T1000 (cell line): ENCODE measurements at regions not wholly inside any gene's neighbourhood (a gene's known extent, or its start where the extent isn't known, plus 50 kb on each side); places are given as distances from the start of the nearest gene placed in this dataset.
A peak's percentile ranks its signal among the peaks of the same experiment; 100 is the strongest.
"Not testable (repeated sequence)": the region's sequence is repeated elsewhere in the genome, so short reads cannot be mapped to it uniquely, and the experiment has no call there.

Experiments
- DNase-seq: peaks from one replicate; lab custom pipeline; 2025; ENCODE audit warnings: mixed read lengths; lab: John Stamatoyannopoulos, UW

DNA sequence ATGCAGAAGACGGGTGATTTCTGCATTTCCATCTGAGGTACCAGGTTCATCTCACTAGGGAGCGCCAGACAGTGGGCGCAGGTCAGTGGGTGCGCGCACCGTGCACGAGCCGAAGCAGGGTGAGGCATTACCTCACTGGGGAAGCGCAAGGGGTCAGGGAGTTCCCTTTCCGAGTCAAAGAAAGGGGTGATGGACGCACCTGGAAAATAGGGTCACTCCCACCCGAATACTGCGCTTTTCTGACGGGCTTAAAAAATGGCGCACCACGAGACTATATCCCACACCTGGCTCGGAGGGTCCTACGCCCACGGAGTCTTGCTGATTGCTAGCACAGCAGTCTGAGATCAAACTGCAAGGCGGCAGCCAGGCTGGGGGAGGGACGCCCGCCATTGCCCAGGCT is 1246.0 kb upstream of the PABPC4L start:
- DNase-seq = not testable (repeated sequence)

DNA sequence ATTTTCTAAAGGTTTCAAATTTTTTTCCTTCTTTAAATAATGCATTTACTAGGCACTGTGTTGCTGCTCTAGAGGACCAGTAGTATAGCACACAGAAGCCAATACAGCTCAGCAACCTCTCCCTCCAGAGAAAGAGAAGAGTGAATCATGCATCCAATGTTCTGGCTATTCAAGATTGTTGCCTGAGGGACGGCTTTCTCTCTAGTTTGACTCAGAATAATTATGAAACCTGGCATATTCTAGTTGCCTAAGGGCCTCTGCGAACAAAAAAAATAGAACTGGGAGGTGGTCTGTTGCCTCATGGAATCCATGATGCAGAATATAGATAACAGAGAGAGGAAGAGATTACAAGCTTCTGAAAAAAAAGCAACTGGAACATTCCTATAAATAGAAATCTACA is 1233.3 kb upstream of the PABPC4L start:
- DNase-seq = peak; percentile 39

DNA sequence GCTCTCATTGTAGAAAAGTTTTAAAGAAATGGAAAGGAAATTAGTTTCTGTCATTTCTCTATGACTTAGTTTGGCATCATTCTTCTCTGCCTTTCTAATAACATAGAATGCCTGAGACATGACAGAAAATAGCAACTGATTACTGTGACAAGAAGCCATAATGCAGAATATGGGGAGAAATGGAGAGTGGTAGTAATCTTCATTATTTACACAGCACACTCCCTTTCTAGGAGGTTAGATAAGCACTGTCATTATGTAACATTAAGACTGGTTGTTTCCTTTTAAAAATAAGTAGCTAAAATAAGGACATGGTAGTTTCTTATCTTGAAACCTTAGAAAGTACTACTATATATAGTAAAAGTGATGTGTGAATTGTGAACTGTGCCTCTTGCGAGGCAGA is 1227.9 kb upstream of the PABPC4L start:
- no peak for DNase-seq

DNA sequence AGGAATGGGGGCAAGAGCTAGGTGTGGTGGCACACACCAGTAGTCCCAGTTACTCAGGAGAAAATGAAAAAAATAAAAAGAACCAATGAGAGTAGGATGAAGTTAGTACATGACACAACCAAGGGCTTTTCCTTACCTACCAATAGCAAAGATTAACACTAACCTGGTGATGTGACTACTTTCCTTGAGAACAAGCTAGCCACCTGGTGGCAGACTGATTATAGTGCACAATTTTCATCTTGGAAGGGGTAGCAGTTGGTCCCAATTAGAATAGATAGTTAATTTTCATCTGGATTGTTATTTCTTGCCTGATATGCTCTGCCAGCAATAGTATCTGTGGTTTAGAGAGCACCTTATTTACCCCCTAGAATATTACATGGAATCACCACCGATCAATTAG is 1216.8 kb upstream of the PABPC4L start:
- no peak for DNase-seq

DNA sequence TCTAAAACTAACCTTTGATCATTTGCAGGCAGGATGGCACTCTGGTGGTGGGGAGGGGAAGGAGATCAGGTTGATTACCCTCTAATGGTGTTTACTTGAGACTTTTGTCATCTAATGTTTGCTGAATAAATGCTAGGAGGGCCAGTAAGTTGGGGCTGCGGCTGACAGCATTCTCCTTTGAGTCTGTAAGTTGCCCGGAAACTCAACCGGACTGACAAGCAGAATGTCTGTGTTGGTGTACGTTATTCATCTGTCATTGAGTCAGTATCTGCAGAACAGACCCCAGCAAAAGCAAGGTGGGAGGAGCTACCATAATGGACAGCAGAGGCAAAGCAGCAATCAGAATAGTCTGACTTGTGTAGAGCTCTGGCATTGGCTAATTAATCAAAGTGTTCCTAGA is 1210.6 kb upstream of the PABPC4L start:
- DNase-seq = no peak

DNA sequence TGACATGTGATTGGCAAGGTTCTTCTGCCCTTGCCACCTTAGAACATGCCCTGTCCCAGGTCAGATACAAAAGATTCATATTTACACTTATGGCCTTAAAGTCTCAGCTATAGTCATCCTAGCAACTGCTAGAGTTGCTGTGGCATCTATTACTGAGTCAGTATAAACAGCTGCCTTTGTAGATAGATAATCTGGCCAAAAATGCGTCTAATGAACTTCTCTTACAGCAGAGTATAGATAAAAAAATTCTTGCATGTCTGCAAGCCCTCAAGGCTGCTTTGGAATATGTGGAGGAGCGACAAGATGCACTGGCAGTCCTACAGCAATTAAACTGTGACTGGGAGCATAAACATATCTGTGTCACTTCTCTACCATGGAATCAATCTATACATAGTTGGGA is 1209.7 kb upstream of the PABPC4L start:
- DNase-seq = no peak

DNA sequence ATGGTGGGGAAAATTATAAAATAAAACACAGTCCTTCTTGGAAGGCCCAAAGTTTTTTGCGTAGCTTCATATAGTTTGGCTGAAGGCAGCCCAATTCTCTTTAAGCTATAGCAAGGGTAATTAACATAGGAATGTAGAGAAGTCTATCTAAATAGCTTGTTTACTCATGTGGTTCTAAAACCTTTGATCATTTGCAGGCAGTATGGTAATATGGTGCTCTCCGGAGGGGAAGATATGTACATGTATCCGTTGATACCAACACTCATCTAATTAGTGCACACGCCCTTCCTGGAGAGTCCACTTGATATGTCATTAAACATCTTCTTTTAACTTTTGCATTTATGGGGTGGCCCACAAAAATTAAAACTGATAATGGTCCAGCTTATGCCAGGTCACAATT is 1207.7 kb upstream of the PABPC4L start:
- not testable (repeated sequence) for DNase-seq

DNA sequence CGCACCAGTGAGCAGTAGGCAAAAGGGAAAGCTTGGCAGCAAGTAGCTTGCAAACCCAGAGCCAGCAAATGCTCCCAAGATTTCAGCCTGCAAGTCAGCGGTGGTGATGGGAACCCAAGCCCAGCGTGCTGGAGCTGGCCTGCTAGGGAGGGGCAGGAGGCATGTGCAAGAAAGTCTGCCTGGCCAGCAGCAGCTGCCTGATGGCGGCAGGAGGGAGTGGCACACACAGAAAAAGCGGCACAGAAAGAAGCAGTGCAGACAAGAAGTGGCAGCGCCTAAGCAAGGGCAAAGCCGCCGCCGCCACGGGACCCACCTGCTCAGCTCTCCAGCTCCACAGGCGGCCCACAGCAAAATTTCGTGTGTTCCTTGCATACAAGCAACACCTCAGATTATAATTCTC is 1206.5 kb upstream of the PABPC4L start:
- no peak for DNase-seq

DNA sequence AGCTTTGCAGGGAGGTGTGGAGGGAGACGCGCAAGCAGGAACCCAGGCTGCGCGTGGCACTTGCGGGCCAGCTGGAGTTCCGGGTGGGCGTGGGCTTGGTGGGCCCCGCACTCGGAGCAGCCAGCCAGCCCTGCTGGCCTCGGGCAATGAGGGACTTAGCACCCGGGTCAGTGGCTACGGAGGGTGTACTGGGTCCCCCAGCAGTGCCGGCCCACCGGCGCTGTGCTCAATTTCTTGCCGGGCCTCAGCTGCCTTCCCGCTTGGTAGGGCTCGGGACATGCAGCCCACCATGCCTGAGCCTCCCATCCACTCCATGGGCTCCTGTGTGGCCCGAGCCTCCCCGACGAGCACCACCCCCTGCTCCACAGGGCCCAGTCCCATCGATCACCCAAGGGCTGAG is 1205.0 kb upstream of the PABPC4L start:
- not testable (repeated sequence) for DNase-seq

DNA sequence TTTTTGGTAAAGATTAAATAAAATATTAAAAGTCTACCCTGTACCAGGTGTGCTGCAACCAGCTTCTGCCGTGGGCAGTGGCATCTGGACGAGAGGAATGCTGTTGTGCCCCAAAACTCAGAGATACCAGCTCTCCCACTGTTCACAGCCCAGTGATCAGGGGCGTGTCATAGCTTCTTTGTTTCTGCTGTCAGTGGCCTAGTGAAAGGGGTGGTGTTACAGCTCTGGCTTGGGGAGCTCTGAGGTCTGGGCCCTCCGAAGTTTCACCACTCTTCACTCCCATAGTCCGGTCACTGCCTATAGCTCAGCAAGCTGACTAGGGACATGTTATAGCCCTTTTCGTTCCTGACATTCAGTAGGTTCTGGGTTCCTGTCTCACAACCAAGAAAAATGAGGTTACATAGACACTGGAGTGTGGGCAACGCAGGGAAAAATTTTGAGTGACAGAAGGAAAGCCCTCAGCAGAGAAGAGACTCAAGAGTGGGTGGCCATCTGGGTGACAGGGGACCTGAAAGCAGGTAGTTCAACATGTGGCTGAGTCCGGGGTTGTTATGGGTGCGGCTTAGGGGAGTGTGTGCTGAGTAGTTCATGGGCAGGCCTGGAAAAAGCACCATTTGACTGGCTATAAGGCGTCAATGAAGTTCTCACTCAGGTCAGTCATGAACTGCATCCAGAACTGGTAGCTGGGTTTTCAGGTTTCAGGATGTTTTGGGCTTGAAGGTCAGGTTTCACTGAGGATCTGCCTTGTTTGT is 1184.4 kb upstream of the PABPC4L start:
- DNase-seq = no peak

DNA sequence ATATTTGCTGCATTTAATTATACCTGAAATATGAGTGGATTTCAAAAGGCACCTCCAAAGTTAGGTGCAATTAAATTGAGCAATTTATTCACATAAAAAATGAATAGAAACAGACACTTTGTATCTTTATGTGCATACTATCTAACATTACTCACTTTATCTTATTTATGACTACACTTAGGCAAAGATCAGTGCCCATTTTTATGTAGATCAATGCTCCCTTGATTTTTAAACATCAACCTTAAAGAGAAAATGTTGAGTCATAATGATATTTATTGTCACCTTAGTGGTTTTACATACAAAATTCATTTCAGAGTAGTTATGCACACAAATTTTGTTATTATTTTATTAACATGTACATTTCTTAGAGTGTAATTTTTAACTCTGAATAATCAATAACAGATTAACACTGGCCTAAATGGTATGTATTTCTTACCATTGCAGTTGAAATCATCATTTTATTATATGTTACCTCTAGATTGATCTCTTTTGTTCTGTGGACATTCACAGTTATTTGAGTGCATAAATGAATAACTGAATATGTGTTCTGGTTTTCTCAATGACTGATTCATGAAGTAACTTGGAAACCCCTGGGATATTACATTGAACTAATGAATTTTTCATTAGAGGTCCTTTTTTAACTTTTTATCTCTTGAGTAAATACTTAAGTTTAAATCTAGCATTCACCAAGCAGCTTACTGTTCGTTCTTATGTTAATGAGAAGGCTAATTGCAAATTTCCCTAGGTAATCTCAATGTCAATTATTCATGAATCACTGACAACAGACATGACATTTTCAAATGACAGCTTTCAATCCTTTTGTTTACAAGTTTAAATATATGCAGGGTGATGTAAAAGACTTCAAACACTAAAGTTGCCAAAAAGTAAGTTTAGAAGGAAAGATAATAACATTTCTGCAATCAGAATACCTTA is 1182.0 kb upstream of the PABPC4L start:
- DNase-seq = no peak

DNA sequence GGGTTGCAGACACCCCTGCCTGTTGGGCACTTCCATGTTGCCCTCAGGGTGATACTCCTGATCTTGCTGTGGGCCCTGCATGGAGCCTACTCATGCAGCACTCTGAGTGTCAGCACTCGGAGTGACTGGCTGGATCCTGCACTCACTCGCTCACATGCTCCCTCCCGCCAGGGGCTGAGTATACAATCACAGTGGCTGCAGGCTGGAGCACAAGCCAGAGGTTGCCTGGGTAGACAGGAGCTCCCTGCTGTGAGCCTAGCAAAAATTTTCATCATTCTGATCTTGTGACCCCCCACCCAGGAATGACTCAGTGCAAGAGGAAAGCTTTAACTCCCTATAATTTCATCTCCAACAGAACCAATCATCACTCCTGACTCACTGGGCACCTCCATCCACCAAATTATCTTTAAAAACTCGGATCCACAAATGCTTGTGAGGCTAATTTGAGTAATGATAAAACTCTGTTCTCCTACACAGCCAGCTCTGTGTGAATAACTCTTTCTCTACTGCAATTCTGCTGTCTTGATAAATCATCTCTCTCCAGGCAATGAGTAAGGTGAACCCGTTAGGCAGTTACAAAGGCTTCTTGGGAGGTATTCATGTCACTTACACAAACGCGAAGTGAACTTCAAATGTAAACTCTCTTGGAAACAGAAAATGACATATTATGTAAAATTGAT is 1180.8 kb upstream of the PABPC4L start:
- DNase-seq = peak; percentile 13

DNA sequence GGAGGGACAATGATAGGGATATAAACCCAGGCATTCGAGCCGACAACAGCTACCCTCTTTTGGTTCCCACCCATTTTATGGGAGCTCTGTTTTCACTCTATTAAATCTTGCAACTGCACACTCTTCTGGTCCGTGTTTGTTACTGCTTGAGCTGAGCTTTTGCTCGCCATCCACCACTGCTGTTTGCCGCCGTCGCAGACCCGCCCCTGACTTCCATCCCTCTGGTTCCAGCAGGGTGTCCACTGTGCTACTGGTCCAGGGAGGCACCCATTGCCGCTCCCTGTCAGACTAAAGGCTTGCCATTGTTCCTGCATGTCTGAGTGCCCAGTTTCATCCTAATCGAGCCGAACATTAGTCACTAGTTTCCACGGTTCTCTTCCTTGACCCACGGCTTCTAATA is 1170.5 kb upstream of the PABPC4L start:
- no peak for DNase-seq

DNA sequence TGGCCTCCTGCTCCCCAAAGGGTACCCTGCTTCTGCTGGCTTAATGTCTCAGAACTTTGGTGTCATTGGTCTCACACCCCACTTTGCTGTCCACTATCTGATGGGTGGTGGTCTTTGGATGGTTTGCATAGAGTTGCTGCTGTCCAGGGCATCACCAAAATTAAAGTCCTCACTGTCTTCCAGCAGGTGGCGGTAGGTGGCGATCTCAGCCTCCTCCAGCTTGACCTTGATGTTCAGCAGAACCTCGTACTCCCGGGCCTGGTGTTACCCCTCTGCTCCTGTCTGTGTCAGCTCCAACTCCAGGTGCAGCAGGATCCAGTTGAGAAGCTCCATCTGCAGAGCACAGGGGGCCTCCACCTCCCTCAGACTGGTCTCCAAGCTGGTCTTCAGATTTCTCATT is 1169.5 kb upstream of the PABPC4L start:
- no peak for DNase-seq

DNA sequence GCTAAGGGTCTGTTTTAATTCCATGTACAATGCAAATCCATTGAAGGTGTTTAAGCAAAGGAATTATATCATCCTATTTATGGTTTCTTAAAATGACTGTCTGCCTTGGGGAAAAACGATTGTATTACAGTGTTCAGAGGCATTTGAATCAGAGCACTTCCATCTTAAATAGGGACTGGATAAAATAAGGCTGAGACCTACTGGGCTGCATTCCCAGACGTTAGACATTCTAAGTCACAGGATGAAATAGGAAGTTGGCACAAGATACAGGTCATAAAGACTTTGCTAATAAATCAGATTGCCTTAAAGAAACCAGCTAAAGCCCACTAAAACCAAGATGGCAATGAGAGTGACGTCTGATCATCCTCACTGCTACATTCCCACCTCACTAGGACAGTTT is 1167.2 kb upstream of the PABPC4L start:
- no peak for DNase-seq

DNA sequence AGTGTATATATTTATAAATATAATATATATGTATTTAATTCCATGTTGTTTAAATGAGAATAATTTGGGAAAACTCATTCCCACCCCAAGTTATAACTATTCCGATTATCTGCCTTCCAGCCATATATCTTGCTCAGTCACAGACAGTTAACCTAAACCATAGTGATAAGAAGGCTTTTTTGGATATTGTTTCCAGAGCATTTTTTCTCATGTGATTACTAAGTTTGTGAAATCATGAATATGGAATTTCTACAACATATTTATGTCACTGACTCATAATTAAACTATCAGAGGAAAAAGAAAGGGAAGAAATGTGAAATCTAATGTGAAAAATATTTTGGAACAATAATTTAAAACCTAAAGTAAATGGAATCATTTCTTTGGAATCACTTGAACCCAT is 1163.5 kb upstream of the PABPC4L start:
- no peak for DNase-seq

DNA sequence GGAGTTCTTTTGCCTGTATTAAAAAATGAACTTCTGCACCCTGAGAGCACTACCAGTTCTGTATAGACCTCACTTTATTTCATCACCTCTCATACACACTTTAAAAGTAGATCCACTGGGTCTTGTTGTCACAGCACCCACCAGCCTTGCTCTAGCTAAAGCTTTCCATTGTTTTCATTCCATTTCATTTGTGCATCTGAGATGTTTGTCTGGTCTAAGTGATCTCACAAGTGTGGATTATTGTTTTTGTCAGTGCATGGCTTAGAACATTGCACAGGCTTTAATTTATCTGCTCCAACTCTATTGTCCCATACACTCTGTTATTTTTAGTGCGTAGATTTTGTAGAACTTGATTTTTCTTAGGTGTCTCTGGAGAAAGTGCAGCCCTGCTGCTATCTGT is 1157.5 kb upstream of the PABPC4L start:
- no peak for DNase-seq

DNA sequence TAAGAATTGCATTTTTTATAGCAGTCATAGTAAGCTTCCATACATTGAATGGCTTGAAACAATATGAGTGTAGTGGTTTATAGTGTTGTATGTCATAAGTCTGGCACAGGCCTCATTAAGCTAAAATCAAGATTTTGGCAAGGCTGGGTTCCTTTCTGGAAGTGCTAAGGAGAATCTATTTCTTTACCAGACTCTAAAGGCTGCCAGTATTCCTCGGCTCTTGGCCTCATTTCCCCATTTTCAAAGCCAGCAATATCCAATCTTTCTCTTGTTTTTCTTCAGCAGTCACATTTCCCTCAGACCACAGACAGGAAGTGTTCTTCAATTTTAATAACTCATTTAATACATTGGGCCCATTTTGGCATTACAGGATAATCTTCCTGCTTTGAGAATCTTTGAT is 1155.5 kb upstream of the PABPC4L start:
- no peak for DNase-seq

DNA sequence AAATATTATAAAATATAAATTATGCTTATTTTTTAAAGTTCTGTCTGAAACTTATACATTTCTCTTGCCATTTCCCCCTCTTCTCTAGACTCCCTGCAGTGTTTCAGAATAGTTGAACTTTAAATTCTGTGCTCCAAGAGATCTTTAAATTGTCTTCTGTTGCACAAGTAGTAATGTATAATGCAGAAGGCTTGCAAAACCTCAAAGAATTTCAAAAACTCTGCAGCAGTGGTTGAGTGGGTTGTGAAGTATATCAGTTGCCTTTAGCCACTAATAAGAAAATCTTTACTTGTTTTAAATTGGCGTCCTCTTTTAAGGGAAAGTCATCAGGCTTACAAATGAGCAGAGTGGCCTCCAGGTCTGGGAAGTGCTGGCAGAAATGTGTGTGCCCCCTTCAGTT is 1153.3 kb upstream of the PABPC4L start:
- DNase-seq = no peak

DNA sequence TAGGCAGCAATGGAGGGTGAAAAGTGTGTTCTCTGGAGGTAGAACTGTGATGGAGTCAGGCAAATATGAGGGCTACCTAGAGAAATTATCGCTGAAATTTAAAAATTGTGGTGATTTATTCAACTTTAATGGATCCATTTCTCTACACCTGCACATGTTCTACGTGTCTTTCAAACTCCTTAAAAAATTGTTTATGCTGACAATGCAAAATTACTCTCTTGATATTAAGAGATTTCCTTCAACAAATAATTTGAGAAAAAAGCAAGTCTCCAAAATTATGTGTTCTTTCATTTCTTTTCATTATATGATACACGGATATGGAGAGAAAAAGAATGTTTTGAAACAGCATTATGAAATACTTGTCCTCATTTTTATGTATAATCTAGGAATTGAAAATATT is 1151.4 kb upstream of the PABPC4L start:
- no peak for DNase-seq

DNA sequence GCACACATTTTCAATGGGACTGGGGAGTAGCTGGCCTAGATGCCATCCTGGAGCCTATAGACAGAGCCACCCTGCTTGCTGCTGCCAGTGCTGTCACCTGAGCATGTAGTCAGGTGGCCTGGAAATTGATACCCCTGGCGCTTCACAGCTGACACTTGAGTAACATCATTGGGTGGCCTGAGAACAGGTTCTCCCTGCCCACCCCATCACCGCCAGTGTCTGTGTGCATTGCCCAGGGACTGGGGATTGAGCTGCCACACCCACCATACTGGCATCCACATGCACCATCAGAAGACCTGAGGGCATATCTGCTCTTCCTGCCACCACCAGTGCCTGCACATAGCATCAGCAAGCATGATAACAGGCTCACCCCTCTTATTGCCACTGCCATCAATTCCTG is 1142.9 kb upstream of the PABPC4L start:
- DNase-seq = no peak

DNA sequence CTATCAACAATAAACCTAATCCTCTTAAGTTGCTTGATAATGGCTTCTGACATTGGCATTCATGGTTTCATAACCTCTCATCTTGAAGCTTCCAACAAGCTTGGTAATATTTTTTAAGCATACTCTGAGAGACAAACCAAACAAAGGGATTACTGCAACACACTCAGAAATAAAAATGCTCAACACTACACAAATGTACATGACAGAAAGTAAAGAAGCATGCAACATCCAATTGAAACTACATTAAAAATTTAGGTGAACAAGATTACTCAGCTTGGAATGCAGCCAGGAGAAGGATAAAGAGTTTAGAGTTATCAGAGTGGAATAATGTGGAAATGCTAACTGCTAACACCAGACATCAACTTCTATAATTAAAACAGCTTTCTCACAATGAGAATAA is 1136.6 kb upstream of the PABPC4L start:
- DNase-seq = no peak

DNA sequence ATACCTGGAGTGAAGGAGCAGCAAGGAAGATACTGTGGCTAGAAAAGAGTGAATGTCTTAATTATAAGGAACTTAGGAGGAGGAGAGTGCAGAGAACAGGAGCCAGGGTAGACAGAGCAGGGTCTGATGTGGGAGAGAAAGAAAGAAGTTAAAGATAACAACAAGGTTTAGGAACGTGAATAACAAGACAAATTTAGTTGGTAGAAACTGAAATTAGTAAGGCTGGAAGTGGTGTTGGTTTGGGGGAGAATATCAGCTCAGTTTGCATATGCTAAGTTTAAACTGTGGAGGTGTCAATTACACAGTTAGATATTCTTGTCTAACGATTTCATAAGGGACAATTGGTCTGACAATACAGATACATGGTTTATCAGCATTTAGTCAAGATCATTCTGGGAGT is 1123.7 kb upstream of the PABPC4L start:
- no peak for DNase-seq
